ENCODE measurements at regions not wholly inside any gene's neighbourhood (a gene's known extent, or its start where the extent isn't known, plus 50 kb on each side); places are given as distances from the start of the nearest gene placed in this dataset.

- TF ChIP-seq CTCF (IDR thresholded peaks at IDR 0.05 in 4 of 5, conservative IDR thresholded peaks at IDR 0.05 in 1 of 5) (no peak), POLR2A (IDR thresholded peaks at IDR 0.05) (no peak)
Measured at GRCh38 chr6:108795814-108796213, 52.4 kb upstream of the ARMC2 start.
